ENCODE measurements at regions not wholly inside any gene's neighbourhood (a gene's known extent, or its start where the extent isn't known, plus 50 kb on each side); places are given as distances from the start of the nearest gene placed in this dataset.

DNA sequence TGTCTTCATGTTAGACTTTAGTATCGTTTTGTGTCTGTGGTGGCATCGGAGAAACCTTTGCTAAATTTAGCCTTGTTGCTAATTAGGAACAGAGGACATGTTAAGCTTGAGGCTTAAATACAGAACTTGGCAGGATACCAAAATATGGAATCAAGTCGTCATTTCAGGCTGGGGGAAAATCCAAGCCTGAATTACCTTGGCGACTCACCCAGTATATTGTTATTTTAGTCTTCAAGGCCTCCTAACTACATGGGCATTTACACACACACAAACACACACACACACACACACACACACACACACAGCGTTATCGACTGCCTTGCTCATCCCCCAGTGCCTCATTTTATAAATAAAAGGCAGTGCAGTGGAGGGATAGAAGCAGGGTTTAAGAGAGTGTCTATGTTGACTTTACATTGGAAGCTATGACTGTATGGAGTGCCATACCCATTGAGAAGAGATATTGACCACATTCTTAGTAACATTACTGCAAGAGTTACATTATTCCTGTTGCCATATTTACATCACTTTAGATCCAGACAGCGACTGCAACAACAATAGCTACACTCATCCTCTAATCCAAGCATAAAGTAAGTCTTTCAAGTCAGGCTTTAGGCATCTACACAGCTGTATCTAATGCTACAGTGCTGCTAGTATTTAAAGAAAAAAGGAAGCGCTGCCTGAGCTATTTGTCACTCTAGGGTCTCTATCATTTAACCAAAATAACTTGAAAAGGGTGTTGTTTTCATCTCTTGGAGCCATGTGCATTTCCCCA, 210.8 kb upstream of the SEMA6D start:
- TF ChIP-seq POLR2A (IDR thresholded peaks at IDR 0.05; ENCODE audit: low read depth, low read length), result no peak
- TF ChIP-seq, protein P1, sequence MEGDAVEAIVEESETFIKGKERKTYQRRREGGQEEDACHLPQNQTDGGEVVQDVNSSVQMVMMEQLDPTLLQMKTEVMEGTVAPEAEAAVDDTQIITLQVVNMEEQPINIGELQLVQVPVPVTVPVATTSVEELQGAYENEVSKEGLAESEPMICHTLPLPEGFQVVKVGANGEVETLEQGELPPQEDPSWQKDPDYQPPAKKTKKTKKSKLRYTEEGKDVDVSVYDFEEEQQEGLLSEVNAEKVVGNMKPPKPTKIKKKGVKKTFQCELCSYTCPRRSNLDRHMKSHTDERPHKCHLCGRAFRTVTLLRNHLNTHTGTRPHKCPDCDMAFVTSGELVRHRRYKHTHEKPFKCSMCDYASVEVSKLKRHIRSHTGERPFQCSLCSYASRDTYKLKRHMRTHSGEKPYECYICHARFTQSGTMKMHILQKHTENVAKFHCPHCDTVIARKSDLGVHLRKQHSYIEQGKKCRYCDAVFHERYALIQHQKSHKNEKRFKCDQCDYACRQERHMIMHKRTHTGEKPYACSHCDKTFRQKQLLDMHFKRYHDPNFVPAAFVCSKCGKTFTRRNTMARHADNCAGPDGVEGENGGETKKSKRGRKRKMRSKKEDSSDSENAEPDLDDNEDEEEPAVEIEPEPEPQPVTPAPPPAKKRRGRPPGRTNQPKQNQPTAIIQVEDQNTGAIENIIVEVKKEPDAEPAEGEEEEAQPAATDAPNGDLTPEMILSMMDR (conservative IDR thresholded peaks at IDR 0.05; ENCODE audit: low read depth, low read length), result no peak
- TF ChIP-seq BHLHE40 (IDR thresholded peaks at IDR 0.05; ENCODE audit: low read depth, low read length), result no peak
- TF ChIP-seq CEBPB (IDR thresholded peaks at IDR 0.05; ENCODE audit: low read depth, low read length), result no peak
- TF ChIP-seq, protein P2, sequence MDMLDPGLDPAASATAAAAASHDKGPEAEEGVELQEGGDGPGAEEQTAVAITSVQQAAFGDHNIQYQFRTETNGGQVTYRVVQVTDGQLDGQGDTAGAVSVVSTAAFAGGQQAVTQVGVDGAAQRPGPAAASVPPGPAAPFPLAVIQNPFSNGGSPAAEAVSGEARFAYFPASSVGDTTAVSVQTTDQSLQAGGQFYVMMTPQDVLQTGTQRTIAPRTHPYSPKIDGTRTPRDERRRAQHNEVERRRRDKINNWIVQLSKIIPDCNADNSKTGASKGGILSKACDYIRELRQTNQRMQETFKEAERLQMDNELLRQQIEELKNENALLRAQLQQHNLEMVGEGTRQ (IDR thresholded peaks at IDR 0.05; ENCODE audit: low read depth, low read length), result no peak
- no peak for TF ChIP-seq MXI1 (IDR thresholded peaks at IDR 0.05; ENCODE audit: borderline replicate concordance, low read depth, low read length)
- no peak for TF ChIP-seq RFX5 (IDR thresholded peaks at IDR 0.05; ENCODE audit: low read depth, low read length)
- no peak for TF ChIP-seq RAD21 (IDR thresholded peaks at IDR 0.05; ENCODE audit: low read length)
- TF ChIP-seq, protein P3, sequence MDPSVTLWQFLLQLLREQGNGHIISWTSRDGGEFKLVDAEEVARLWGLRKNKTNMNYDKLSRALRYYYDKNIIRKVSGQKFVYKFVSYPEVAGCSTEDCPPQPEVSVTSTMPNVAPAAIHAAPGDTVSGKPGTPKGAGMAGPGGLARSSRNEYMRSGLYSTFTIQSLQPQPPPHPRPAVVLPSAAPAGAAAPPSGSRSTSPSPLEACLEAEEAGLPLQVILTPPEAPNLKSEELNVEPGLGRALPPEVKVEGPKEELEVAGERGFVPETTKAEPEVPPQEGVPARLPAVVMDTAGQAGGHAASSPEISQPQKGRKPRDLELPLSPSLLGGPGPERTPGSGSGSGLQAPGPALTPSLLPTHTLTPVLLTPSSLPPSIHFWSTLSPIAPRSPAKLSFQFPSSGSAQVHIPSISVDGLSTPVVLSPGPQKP (IDR thresholded peaks at IDR 0.05; ENCODE audit: borderline replicate concordance, low read depth, low read length), result no peak
- TF ChIP-seq NFE2L2 (IDR thresholded peaks at IDR 0.05; ENCODE audit: low read depth, low read length), result no peak

Data from IMR-90 (cell line).